GM23338 (cell line): ENCODE measurements at regions not wholly inside any gene's neighbourhood (a gene's known extent, or its start where the extent isn't known, plus 50 kb on each side); places are given as distances from the start of the nearest gene placed in this dataset.

Source experiments
- CREB1 ChIP-seq: fragments of 250-450 bp; sonication (Bioruptor Pico); IDR thresholded peaks from 2 replicates; pipeline ENCODE4 v1.5.0; 2020; ENCODE audit warnings: low read depth, mild to moderate bottlenecking, moderate library complexity
- EZH2 ChIP-seq: fragments of 200-600 bp; sonication (generic); IDR thresholded peaks from one replicate; pipeline ENCODE4 v1.8.0; 2017; ENCODE audit warnings: antibody characterized with exemption, mild to moderate bottlenecking, low read depth; ENCODE audit not compliant: unreplicated experiment
- EZH2phosphoT487 ChIP-seq: fragments of 200-600 bp; sonication (generic); IDR thresholded peaks from one replicate; pipeline ENCODE4 v1.8.1; 2018; ENCODE audit warnings: antibody characterized with exemption; ENCODE audit not compliant: unreplicated experiment
- JUNB ChIP-seq: IDR thresholded peaks from one replicate; pipeline ENCODE4 v1.6.1; 2016; ENCODE audit warnings: antibody characterized with exemption; ENCODE audit not compliant: unreplicated experiment
- NANOG ChIP-seq: IDR thresholded peaks from 2 replicates; pipeline ENCODE4 v1.6.1; 2016; ENCODE audit warnings: antibody characterized with exemption, borderline replicate concordance
- POLR2AphosphoS5 ChIP-seq: IDR thresholded peaks from 2 replicates; pipeline ENCODE4 v1.6.1; 2016; ENCODE audit warnings: antibody characterized with exemption, low read depth
- ZNF331 ChIP-seq: fragments of 250-450 bp; sonication (Bioruptor Pico); IDR thresholded peaks from 2 replicates; pipeline ENCODE4 v1.5.0; 2020; ENCODE audit warnings: low read depth, mild to moderate bottlenecking, moderate library complexity
- ZNF462 ChIP-seq: fragments of 250-450 bp; sonication (Bioruptor Pico); IDR thresholded peaks from 2 replicates; pipeline ENCODE4 v1.5.0; 2020; ENCODE audit warnings: mild to moderate bottlenecking, moderate library complexity
- TF ChIP-seq, protein P1 (sequence below), 2 experiments: fragments of 200-600 bp in 1 of 2; sonication (generic) in 1 of 2; conservative IDR thresholded peaks; 2 replicates each; pipeline versions ENCODE4 v1.5.1 to v1.6.1; 2016 to 2017; ENCODE audit warnings: antibody characterized with exemption in 2 of 2, low read depth in 2 of 2, mild to moderate bottlenecking in 2 of 2, moderate library complexity in 1 of 2

GRCh38 chr1:86224651-86225310 is 68.2 kb upstream of the COL24A1 start (continued):
- TF ChIP-seq ZNF462 (CRISPR knock-in tag) (no peak), ZNF331 (no peak), EZH2 (no peak), NANOG (no peak), EZH2phosphoT487 (no peak), POLR2AphosphoS5 (no peak), CREB1 (CRISPR knock-in tag) (no peak), JUNB (no peak)
- TF ChIP-seq, protein P1, sequence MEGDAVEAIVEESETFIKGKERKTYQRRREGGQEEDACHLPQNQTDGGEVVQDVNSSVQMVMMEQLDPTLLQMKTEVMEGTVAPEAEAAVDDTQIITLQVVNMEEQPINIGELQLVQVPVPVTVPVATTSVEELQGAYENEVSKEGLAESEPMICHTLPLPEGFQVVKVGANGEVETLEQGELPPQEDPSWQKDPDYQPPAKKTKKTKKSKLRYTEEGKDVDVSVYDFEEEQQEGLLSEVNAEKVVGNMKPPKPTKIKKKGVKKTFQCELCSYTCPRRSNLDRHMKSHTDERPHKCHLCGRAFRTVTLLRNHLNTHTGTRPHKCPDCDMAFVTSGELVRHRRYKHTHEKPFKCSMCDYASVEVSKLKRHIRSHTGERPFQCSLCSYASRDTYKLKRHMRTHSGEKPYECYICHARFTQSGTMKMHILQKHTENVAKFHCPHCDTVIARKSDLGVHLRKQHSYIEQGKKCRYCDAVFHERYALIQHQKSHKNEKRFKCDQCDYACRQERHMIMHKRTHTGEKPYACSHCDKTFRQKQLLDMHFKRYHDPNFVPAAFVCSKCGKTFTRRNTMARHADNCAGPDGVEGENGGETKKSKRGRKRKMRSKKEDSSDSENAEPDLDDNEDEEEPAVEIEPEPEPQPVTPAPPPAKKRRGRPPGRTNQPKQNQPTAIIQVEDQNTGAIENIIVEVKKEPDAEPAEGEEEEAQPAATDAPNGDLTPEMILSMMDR (conservative IDR thresholded peaks at IDR 0.05; ENCODE audit: low read depth in 2 of 2), result no peak
